ENCODE measurements at regions not wholly inside any gene's neighbourhood (a gene's known extent, or its start where the extent isn't known, plus 50 kb on each side); places are given as distances from the start of the nearest gene placed in this dataset.
A peak's percentile ranks its signal among the peaks of the same experiment; 100 is the strongest.

- TF ChIP-seq, protein P1, sequence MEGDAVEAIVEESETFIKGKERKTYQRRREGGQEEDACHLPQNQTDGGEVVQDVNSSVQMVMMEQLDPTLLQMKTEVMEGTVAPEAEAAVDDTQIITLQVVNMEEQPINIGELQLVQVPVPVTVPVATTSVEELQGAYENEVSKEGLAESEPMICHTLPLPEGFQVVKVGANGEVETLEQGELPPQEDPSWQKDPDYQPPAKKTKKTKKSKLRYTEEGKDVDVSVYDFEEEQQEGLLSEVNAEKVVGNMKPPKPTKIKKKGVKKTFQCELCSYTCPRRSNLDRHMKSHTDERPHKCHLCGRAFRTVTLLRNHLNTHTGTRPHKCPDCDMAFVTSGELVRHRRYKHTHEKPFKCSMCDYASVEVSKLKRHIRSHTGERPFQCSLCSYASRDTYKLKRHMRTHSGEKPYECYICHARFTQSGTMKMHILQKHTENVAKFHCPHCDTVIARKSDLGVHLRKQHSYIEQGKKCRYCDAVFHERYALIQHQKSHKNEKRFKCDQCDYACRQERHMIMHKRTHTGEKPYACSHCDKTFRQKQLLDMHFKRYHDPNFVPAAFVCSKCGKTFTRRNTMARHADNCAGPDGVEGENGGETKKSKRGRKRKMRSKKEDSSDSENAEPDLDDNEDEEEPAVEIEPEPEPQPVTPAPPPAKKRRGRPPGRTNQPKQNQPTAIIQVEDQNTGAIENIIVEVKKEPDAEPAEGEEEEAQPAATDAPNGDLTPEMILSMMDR (IDR thresholded peaks at IDR 0.05): no peak
- DNase-seq (ENCODE audit: low spot score): no peak
Measured at GRCh38 chr15:29874977-29875376, 52.7 kb upstream of the TJP1 start.

DNA sequence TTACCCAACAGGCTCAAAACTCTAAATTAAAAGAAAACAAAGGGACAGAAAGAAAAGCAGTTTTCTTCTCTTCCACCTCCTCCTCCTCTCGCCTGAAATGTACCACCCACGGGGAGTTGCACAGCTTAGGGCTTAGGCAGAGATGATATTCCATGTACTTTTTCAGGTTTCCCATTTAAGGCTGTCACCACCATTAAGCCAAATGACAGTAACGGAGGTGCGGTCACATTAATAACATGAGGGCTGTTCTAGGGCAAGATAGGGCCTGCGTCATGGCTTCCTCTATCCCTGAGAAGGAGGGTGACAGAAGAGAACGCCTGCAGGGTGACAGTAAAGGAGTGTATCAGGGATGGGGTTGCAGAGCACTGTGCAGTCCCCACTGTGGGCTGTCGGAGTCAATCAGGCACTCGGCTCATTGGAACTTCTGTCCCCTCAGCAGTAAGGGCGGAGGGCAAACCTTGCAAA, 51.7 kb upstream of the TJP1 start:
- peak overlapping the region in 1 of 2 donors; percentile 2 for H3K27ac ChIP-seq
- no peak overlapping the region for H3K4me3 ChIP-seq
- DNase-seq (ENCODE audit: low spot score): no peak
- TF ChIP-seq, protein P1 (IDR thresholded peaks at IDR 0.05): no peak

More at GRCh38 chr15:29874977-29875376, 52.7 kb upstream of the TJP1 start:
- no peak overlapping the region for H3K4me3 ChIP-seq
- no peak overlapping the region for H3K27ac ChIP-seq

GRCh38 chr15:29873264-29873663, 51.0 kb upstream of the TJP1 start:
- no peak overlapping the region for H3K27ac ChIP-seq
- DNase-seq (ENCODE audit: low spot score): no peak
- no peak overlapping the region for H3K4me3 ChIP-seq
- TF ChIP-seq, protein P1 (IDR thresholded peaks at IDR 0.05): no peak

GRCh38 chr15:29872716-29873115, 50.4 kb upstream of the TJP1 start:
- Histone ChIP-seq H3K27ac (peak overlapping the region in 1 of 2 donors; percentile 86), H3K4me3 (no peak overlapping the region)
- no peak for DNase-seq (ENCODE audit: low spot score)
- TF ChIP-seq, protein P1 (IDR thresholded peaks at IDR 0.05): no peak

All from coronary artery (tissue), 2 donors.